ENCODE measurements at regions not wholly inside any gene's neighbourhood (a gene's known extent, or its start where the extent isn't known, plus 50 kb on each side); places are given as distances from the start of the nearest gene placed in this dataset.

DNA sequence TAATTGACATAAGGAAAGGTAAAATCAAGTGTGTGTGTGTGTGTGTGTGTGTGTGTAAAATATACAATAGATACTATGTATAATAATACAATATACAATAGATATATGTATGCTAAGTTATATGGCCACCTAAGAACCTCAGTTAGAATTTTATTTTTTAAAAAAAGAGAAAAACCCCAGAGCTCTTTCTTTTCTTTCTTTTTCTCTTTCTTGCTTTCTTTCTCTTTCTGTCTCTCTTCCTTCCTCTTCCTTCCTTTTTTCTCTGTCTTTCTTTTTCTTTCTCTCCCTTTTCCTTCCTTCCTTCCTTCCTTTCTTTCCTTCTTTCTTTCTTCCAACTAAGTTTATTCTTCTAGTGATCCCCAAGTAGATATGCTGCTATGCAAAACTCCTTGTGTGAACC lies 64.6 kb upstream of the FN1 start:
- DNase-seq (ENCODE audit: low spot score) = no peak

DNA sequence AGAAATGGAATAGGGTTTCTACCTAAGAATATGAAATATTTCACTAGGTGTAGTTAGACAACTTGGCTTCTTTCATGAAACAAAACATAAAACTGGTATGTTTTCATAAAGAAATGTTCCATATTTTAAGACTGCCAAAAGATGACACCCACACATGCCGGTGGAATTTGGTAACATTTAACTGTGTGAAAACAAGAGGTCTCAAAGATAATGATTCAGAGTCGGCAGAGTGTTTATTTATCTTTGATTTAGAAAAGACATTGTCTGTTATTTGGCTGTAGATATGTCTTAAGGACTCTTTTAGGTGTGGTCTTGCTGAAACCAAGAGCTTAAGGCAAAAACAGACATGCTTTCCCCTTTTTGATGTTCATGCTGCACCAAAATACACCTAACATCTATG lies 63.5 kb upstream of the FN1 start:
- no peak for DNase-seq (ENCODE audit: low spot score)

DNA sequence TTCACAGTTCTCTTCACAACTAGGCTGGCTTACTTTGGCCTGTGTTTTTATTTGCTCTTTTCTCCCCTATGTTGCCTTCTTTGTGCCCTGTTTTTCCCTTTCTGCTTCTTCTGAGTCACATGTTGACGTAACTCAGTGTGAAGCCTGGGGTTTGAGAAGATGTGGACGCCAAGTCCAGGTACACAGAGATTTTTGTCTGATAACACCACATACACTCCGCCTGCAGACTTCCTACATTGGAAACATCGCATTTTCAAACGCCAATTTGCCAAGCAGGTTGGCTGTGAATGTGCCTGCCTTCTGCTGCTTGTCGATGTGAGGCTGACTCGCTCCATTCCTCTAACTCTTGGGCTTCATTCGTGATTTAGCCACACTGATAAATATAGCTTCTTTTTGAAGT lies 62.6 kb upstream of the FN1 start:
- DNase-seq (ENCODE audit: low spot score) = no peak

DNA sequence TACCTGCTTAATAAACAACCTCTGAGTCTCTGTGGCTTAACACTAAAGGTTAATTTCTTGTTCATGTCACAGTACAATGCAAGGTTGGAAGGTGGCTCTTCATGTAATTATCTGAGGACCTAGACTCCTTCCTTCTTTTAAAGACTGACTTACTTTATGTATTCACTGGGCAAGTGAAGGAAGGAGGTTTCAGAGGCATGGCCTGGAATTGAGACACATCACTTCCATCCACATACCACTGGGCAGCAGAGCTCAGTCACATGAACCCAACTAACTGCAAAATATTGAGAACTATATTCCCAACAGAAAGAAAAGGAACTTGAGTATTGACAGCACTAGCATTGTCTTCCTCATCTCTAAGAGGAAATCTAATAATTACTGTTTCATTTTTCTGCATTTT lies 57.5 kb upstream of the FN1 start:
- no peak for DNase-seq (ENCODE audit: low spot score)

DNA sequence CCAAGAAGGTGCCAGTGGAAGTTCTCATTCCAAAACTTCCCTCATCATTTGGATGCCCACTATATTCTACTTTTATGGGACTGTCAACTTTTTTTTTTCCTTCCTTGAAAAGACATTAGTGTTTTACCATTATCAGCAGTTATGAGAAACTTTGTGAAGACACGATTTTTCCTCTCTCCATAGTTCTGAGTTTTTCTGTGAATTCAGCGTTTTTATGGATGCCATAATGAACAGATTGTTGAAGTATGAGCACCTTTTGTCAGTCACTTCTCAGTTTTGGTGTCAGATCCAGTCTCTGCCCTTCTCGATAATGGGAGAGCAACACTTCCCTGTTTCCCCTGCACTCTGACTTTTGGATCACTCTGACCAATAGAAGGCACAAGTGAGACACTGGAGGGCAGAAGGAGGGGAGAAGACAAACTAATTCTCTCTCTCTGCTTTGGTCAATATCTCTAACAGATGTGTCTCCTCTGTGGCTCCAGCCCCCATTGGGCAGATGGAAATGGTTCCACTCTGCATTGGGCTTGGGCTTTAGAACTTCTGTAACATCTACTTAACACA lies 53.5 kb upstream of the FN1 start:
- no peak for DNase-seq (ENCODE audit: low spot score)

DNA sequence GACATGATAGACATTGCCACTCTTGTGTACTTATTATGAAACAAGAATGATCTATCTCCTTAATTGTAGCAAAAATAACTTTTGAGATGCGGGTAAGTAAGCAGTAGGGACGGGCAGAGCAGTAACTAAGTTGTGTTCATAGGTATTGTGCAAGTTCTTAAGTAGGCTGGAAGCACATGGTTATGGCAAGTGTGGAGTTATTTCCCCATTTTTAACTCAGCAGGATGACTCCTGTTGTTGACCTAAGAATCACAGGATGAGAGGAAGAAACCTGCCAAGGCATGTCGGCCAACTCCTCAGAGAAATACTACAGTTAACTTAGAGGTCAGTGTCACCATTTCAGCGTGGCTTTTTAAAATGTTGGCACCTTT lies 51.1 kb upstream of the FN1 start:
- no peak for DNase-seq (ENCODE audit: low spot score)

DNA sequence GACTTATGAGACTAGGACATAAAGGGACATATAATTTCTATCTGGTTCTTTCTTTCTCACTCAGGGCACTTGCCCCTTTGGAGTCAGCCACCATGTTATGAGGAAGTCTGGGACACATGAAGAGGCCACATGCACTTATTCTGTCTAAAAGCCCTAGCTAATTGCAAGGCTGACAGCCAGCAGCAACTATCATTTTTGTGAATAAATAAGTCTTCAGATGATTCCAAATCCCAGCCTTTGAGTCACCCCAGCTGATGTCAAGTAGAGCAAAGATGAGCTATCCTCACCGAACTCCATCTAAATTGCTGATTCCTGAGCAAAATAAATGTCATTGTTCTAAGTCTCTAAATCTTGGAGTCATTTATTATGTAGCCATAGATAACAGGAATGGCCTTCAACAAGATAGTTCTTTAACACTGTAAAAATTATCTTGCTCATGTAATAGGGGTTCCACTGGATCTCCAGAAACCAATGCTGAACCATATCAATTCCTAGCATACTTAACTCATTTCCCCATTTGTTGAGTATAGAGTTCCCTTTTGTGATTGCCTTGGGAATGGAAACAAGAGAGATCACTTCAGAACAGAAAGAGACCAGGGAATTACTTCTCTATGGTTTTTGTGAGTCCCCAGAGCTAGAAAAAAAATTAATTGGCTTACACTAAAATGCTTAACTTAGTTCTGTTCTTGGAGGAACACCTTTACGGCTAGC lies 50.6 kb upstream of the FN1 start:
- no peak for DNase-seq (ENCODE audit: low spot score)
